ENCODE measurements at regions not wholly inside any gene's neighbourhood (a gene's known extent, or its start where the extent isn't known, plus 50 kb on each side); places are given as distances from the start of the nearest gene placed in this dataset.

GRCh38 chr7:93036807-93037206 lies 81.0 kb downstream of the SAMD9 start:
- TF ChIP-seq, protein P1, sequence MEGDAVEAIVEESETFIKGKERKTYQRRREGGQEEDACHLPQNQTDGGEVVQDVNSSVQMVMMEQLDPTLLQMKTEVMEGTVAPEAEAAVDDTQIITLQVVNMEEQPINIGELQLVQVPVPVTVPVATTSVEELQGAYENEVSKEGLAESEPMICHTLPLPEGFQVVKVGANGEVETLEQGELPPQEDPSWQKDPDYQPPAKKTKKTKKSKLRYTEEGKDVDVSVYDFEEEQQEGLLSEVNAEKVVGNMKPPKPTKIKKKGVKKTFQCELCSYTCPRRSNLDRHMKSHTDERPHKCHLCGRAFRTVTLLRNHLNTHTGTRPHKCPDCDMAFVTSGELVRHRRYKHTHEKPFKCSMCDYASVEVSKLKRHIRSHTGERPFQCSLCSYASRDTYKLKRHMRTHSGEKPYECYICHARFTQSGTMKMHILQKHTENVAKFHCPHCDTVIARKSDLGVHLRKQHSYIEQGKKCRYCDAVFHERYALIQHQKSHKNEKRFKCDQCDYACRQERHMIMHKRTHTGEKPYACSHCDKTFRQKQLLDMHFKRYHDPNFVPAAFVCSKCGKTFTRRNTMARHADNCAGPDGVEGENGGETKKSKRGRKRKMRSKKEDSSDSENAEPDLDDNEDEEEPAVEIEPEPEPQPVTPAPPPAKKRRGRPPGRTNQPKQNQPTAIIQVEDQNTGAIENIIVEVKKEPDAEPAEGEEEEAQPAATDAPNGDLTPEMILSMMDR (IDR thresholded peaks at IDR 0.05): no peak
- TF ChIP-seq POLR2A (IDR thresholded peaks at IDR 0.05): no peak
